ENCODE measurements at regions not wholly inside any gene's neighbourhood (a gene's known extent, or its start where the extent isn't known, plus 50 kb on each side); places are given as distances from the start of the nearest gene placed in this dataset.

GRCh38 chr12:124394462-124395128 lies 99.7 kb downstream of the RFLNA start:
- no peak for TF ChIP-seq EZH2phosphoT487 (IDR thresholded peaks at IDR 0.05; ENCODE audit: insufficient read depth, low read depth)
- no peak for TF ChIP-seq EZH2 (IDR thresholded peaks at IDR 0.05; ENCODE audit: insufficient read depth, poor library complexity, severe bottlenecking)

All from GM23248 (cell line).